ENCODE measurements at regions not wholly inside any gene's neighbourhood (a gene's known extent, or its start where the extent isn't known, plus 50 kb on each side); places are given as distances from the start of the nearest gene placed in this dataset.

DNA sequence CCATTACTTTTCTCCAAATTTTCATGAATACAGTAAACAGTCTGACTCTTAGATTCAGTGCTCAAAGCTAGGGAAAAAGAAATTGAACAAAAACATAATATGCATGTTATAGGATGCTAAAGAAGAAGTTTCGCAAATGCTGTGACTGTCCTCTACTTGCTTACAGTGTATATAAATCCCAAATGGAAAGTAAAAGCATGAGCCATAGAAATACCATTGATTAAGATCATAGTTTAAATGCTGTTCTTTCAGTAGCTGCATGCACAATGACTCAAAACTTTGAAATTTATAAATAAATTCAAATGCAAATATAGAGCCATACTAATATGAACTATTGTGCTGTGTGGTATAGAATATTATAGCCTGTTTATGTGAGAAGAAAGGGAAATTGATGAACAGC is 1113.9 kb upstream of the ACVR2A start:
- H3F3A ChIP-seq (ENCODE audit: low read length, unreplicated experiment): no peaks in the 10 kb centered on the region
- no peak overlapping the region for H2AFZ ChIP-seq (ENCODE audit: low read length)
- no peaks in the 10 kb centered on the region for H4K20me1 ChIP-seq (ENCODE audit: low read length)
- H3K27ac ChIP-seq (ENCODE audit: low read length): no peak overlapping the region
- no peaks in the 10 kb centered on the region for H3K36me3 ChIP-seq (ENCODE audit: low read depth, low read length)
- H3K27me3 ChIP-seq (ENCODE audit: low read length): no peaks in the 10 kb centered on the region
- no peaks in the 10 kb centered on the region for H3K9me2 ChIP-seq (replicated peaks; ENCODE audit: low read length)
- BruUV-seq (replicated peaks): no TSS peak
- DNase-seq: peak; percentile 25
- no peaks in the 10 kb centered on the region for H3K79me2 ChIP-seq (ENCODE audit: low read length)
- H3K9me3 ChIP-seq (ENCODE audit: low read length): no peaks in the 10 kb centered on the region
- CTCF ChIA-PET: no interaction called here
- H3K4me3 ChIP-seq (ENCODE audit: low read length): no peak overlapping the region
- intact Hi-C loops (cut with micrococcal nuclease): no loop called here
- POLR2A ChIA-PET (ENCODE audit: unreplicated experiment): no interaction called here
- TF ChIP-seq EZH2 (IDR thresholded peaks at IDR 0.05; ENCODE audit: low read length, unreplicated experiment) (no peak), EZH2phosphoT487 (IDR thresholded peaks at IDR 0.05; ENCODE audit: borderline replicate concordance, low read length) (no peak)
- TF ChIP-seq, protein P1, sequence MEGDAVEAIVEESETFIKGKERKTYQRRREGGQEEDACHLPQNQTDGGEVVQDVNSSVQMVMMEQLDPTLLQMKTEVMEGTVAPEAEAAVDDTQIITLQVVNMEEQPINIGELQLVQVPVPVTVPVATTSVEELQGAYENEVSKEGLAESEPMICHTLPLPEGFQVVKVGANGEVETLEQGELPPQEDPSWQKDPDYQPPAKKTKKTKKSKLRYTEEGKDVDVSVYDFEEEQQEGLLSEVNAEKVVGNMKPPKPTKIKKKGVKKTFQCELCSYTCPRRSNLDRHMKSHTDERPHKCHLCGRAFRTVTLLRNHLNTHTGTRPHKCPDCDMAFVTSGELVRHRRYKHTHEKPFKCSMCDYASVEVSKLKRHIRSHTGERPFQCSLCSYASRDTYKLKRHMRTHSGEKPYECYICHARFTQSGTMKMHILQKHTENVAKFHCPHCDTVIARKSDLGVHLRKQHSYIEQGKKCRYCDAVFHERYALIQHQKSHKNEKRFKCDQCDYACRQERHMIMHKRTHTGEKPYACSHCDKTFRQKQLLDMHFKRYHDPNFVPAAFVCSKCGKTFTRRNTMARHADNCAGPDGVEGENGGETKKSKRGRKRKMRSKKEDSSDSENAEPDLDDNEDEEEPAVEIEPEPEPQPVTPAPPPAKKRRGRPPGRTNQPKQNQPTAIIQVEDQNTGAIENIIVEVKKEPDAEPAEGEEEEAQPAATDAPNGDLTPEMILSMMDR (conservative IDR thresholded peaks at IDR 0.05; ENCODE audit: low read depth, low read length): no peak
- peak; percentile 60 for ATAC-seq
- no peak overlapping the region for H3K4me2 ChIP-seq (ENCODE audit: low read length)
- H3K9ac ChIP-seq (ENCODE audit: low read length): no peak overlapping the region
- peaks cover 4% of the 10 kb centered on the region; the same call in 1 of the 2 replicates for H3K4me1 ChIP-seq (ENCODE audit: insufficient read depth, low read length)

DNA sequence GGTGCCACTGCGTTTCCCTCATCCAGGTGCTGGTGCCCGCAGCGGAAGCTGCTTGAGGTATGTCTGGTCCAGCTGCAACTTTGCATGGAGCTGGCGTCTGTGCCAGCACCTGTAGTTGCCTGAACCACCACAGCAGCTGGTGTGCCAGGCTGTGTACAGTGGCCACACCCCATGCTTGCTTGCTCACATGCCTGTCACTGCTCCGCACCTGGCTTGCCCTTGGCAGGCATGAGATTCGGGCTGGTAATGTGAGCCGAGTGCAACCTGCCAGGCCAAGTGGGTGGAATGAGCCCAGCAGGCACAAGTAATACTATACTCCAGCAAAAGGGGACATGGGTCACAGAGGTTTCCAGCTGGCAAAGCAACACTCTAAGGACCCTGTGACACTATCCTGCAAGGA is 1123.3 kb upstream of the ACVR2A start:
- POLR2A ChIA-PET (ENCODE audit: unreplicated experiment): no interaction called here
- Histone ChIP-seq H3K9me2 (replicated peaks; ENCODE audit: low read length) (no peaks in the 10 kb centered on the region), H3K27me3 (ENCODE audit: low read length) (no peaks in the 10 kb centered on the region), H3K9ac (ENCODE audit: low read length) (no peak overlapping the region), H3K79me2 (ENCODE audit: low read length) (no peaks in the 10 kb centered on the region), H3F3A (ENCODE audit: low read length, unreplicated experiment) (no peaks in the 10 kb centered on the region), H4K20me1 (ENCODE audit: low read length) (no peaks in the 10 kb centered on the region), H3K4me3 (ENCODE audit: low read length) (no peak overlapping the region), H3K27ac (ENCODE audit: low read length) (no peak overlapping the region), H3K9me3 (ENCODE audit: low read length) (0 out of 2 replicates have a peak, but pooled peaks cover 3% of the 10 kb centered on the region), H3K4me2 (ENCODE audit: low read length) (no peak overlapping the region), H3K4me1 (ENCODE audit: insufficient read depth, low read length) (peaks cover 5% of the 10 kb centered on the region; the same call in 1 of the 2 replicates), H3K36me3 (ENCODE audit: low read depth, low read length) (no peaks in the 10 kb centered on the region), H2AFZ (ENCODE audit: low read length) (no peak overlapping the region)
- CTCF ChIA-PET: no interaction called here
- DNase-seq: peak; percentile 79
- ATAC-seq: peak; percentile 73
- BruUV-seq (replicated peaks): no TSS peak
- TF ChIP-seq EZH2 (IDR thresholded peaks at IDR 0.05; ENCODE audit: low read length, unreplicated experiment) (no peak), EZH2phosphoT487 (IDR thresholded peaks at IDR 0.05; ENCODE audit: borderline replicate concordance, low read length) (no peak)
- TF ChIP-seq, protein P1 (conservative IDR thresholded peaks at IDR 0.05; ENCODE audit: low read depth, low read length): no peak
- intact Hi-C loops (cut with micrococcal nuclease): no loop called here

DNA sequence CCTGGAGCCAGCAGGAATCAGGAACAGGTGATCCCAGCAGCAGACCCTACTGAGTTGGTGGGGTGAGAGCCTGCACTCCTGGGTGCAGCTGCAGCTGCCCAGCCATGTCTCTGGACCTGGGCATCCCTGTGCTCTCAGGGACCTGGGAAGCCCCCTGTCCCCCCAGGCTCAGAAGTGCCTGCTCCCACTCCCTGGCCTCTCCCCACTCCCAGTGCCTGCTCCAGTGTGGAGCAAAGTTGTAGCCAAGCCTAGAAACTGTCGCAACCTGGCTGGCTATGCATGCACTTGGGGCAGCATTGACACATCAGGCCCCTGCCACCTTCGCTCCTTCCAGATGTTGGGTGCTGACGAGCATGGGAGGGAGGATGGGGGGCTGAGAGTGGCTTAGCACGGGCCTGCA is 1124.7 kb upstream of the ACVR2A start:
- TF ChIP-seq EZH2 (IDR thresholded peaks at IDR 0.05; ENCODE audit: low read length, unreplicated experiment) (no peak), EZH2phosphoT487 (IDR thresholded peaks at IDR 0.05; ENCODE audit: borderline replicate concordance, low read length) (no peak)
- TF ChIP-seq, protein P1 (conservative IDR thresholded peaks at IDR 0.05; ENCODE audit: low read depth, low read length): no peak
- ChIA-PET POLR2A (ENCODE audit: unreplicated experiment) (no interaction called here), CTCF (no interaction called here)
- no peaks in the 10 kb centered on the region for H4K20me1 ChIP-seq (ENCODE audit: low read length)
- no peak overlapping the region for H3K9ac ChIP-seq (ENCODE audit: low read length)
- ATAC-seq (no peak), DNase-seq (no peak)
- intact Hi-C loops (cut with micrococcal nuclease): no loop called here
- no peaks in the 10 kb centered on the region for H3K36me3 ChIP-seq (ENCODE audit: low read depth, low read length)
- no peak overlapping the region for H2AFZ ChIP-seq (ENCODE audit: low read length)
- H3K27me3 ChIP-seq (ENCODE audit: low read length): no peaks in the 10 kb centered on the region
- no peak overlapping the region for H3K27ac ChIP-seq (ENCODE audit: low read length)
- peaks cover 5% of the 10 kb centered on the region; the same call in 1 of the 2 replicates for H3K4me1 ChIP-seq (ENCODE audit: insufficient read depth, low read length)
- no peaks in the 10 kb centered on the region for H3K79me2 ChIP-seq (ENCODE audit: low read length)
- no peaks in the 10 kb centered on the region for H3F3A ChIP-seq (ENCODE audit: low read length, unreplicated experiment)
- H3K9me3 ChIP-seq (ENCODE audit: low read length): 0 out of 2 replicates have a peak, but pooled peaks cover 3% of the 10 kb centered on the region
- no peaks in the 10 kb centered on the region for H3K9me2 ChIP-seq (replicated peaks; ENCODE audit: low read length)
- no peak overlapping the region for H3K4me3 ChIP-seq (ENCODE audit: low read length)
- H3K4me2 ChIP-seq (ENCODE audit: low read length): no peak overlapping the region
- no TSS peak for BruUV-seq (replicated peaks)

All from PC-3 (cell line).